HepG2 (cell line): ENCODE measurements at regions not wholly inside any gene's neighbourhood (a gene's known extent, or its start where the extent isn't known, plus 50 kb on each side); places are given as distances from the start of the nearest gene placed in this dataset.

Source experiments
- DNMT3B ChIP-seq: conservative IDR thresholded peaks from 2 replicates; pipeline ENCODE4 v1.6.1; 2016; ENCODE audit warnings: missing biosample characterization, control low read depth
- ESRRA ChIP-seq: sonication (generic); formaldehyde crosslinking; IDR thresholded peaks from 2 replicates; pipeline ENCODE4 v1.5.1; 2020; ENCODE audit warnings: mild to moderate bottlenecking, low read depth, missing genetic modification reagents
- FOXC1 ChIP-seq: sonication (generic); formaldehyde crosslinking; IDR thresholded peaks from 2 replicates; pipeline ENCODE4 v1.8.0; 2022; ENCODE audit warnings: mild to moderate bottlenecking, missing genetic modification reagents, borderline replicate concordance
- MBNL3 ChIP-seq: fragments of 250-450 bp; sonication (Bioruptor Pico); conservative IDR thresholded peaks from 2 replicates; pipeline ENCODE4 v1.8.0; 2022; ENCODE audit warnings: mild to moderate bottlenecking, inconsistent platforms
- NCOA2 ChIP-seq: sonication (generic); formaldehyde crosslinking; IDR thresholded peaks from 2 replicates; pipeline ENCODE4 v1.8.0; 2022; ENCODE audit warnings: inconsistent platforms
- PAWR ChIP-seq: sonication (generic); formaldehyde crosslinking; IDR thresholded peaks from 2 replicates; pipeline ENCODE4 v1.4.0; 2020; ENCODE audit warnings: missing genetic modification reagents, mild to moderate bottlenecking, borderline replicate concordance
- RARG ChIP-seq: sonication (generic); formaldehyde crosslinking; IDR thresholded peaks from 2 replicates; pipeline ENCODE4 v1.4.0; 2020; ENCODE audit warnings: low read depth, mild to moderate bottlenecking, missing genetic modification reagents
- SOX5 ChIP-seq: IDR thresholded peaks from 2 replicates; pipeline ENCODE4 v1.6.1; 2016; ENCODE audit warnings: borderline replicate concordance
- ZNF225 ChIP-seq: sonication (generic); formaldehyde crosslinking; IDR thresholded peaks from 2 replicates; pipeline ENCODE4 v1.4.0; 2020; ENCODE audit warnings: mild to moderate bottlenecking, missing genetic modification reagents
- ZNF572 ChIP-seq: sonication (generic); formaldehyde crosslinking; IDR thresholded peaks from 2 replicates; pipeline ENCODE4 v1.5.1; 2020; ENCODE audit warnings: mild to moderate bottlenecking, missing genetic modification reagents
- ZNF7 ChIP-seq: IDR thresholded peaks from 2 replicates; pipeline ENCODE4 v1.6.1; 2016; ENCODE audit warnings: missing biosample characterization, missing genetic modification reagents
- TF ChIP-seq, protein P1 (sequence below): sonication (generic); formaldehyde crosslinking; IDR thresholded peaks from 2 replicates; pipeline ENCODE4 v1.4.0; 2020; ENCODE audit warnings: mild to moderate bottlenecking, missing genetic modification reagents, borderline replicate concordance
- TF ChIP-seq, protein P2 (sequence below): sonication (generic); formaldehyde crosslinking; IDR thresholded peaks from 2 replicates; pipeline ENCODE4 v1.4.0; 2020; ENCODE audit warnings: missing genetic modification reagents, borderline replicate concordance

DNA sequence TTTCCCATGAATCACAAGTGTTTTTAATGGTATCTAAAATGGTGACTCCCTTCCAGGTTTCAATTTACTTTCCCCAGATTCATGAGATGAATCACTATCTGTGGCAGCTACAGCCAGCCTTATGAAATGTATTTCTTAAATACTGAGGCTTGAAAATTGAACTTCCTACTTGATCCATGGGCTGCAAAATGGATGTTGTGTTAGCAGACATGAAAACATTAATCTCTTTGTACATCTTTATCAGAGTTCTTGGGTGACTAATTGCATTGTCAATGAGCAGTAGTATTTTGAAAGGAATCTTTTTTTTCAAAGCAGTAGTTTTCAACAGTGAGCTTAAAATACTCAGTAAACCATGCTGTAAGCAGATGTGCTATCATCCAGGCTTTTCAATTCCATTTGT is 250.8 kb downstream of the SLC6A15 start (continued):
- TF ChIP-seq, protein P1, sequence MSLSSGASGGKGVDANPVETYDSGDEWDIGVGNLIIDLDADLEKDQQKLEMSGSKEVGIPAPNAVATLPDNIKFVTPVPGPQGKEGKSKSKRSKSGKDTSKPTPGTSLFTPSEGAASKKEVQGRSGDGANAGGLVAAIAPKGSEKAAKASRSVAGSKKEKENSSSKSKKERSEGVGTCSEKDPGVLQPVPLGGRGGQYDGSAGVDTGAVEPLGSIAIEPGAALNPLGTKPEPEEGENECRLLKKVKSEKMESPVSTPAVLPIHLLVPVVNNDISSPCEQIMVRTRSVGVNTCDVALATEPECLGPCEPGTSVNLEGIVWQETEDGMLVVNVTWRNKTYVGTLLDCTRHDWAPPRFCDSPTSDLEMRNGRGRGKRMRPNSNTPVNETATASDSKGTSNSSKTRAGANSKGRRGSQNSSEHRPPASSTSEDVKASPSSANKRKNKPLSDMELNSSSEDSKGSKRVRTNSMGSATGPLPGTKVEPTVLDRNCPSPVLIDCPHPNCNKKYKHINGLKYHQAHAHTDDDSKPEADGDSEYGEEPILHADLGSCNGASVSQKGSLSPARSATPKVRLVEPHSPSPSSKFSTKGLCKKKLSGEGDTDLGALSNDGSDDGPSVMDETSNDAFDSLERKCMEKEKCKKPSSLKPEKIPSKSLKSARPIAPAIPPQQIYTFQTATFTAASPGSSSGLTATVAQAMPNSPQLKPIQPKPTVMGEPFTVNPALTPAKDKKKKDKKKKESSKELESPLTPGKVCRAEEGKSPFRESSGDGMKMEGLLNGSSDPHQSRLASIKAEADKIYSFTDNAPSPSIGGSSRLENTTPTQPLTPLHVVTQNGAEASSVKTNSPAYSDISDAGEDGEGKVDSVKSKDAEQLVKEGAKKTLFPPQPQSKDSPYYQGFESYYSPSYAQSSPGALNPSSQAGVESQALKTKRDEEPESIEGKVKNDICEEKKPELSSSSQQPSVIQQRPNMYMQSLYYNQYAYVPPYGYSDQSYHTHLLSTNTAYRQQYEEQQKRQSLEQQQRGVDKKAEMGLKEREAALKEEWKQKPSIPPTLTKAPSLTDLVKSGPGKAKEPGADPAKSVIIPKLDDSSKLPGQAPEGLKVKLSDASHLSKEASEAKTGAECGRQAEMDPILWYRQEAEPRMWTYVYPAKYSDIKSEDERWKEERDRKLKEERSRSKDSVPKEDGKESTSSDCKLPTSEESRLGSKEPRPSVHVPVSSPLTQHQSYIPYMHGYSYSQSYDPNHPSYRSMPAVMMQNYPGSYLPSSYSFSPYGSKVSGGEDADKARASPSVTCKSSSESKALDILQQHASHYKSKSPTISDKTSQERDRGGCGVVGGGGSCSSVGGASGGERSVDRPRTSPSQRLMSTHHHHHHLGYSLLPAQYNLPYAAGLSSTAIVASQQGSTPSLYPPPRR (CRISPR knock-in tag), result no peak
- no peak for TF ChIP-seq PAWR (CRISPR knock-in tag)
- no peak for TF ChIP-seq NCOA2 (CRISPR knock-in tag)
- no peak for TF ChIP-seq ZNF7 (CRISPR knock-in tag)
- TF ChIP-seq SOX5 (CRISPR knock-in tag), result no peak
- no peak for TF ChIP-seq FOXC1 (CRISPR knock-in tag)
- no peak for TF ChIP-seq ESRRA
- TF ChIP-seq MBNL3 (CRISPR knock-in tag), result no peak
- no peak for TF ChIP-seq RARG
- TF ChIP-seq DNMT3B, result no peak
- TF ChIP-seq ZNF225, result no peak
- TF ChIP-seq, protein P2, sequence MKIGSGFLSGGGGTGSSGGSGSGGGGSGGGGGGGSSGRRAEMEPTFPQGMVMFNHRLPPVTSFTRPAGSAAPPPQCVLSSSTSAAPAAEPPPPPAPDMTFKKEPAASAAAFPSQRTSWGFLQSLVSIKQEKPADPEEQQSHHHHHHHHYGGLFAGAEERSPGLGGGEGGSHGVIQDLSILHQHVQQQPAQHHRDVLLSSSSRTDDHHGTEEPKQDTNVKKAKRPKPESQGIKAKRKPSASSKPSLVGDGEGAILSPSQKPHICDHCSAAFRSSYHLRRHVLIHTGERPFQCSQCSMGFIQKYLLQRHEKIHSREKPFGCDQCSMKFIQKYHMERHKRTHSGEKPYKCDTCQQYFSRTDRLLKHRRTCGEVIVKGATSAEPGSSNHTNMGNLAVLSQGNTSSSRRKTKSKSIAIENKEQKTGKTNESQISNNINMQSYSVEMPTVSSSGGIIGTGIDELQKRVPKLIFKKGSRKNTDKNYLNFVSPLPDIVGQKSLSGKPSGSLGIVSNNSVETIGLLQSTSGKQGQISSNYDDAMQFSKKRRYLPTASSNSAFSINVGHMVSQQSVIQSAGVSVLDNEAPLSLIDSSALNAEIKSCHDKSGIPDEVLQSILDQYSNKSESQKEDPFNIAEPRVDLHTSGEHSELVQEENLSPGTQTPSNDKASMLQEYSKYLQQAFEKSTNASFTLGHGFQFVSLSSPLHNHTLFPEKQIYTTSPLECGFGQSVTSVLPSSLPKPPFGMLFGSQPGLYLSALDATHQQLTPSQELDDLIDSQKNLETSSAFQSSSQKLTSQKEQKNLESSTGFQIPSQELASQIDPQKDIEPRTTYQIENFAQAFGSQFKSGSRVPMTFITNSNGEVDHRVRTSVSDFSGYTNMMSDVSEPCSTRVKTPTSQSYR, result no peak
- TF ChIP-seq ZNF572, result no peak
